CD4-positive, alpha-beta T cell (primary cell): ENCODE measurements at regions not wholly inside any gene's neighbourhood (a gene's known extent, or its start where the extent isn't known, plus 50 kb on each side); places are given as distances from the start of the nearest gene placed in this dataset.

Experiments used
- ATAC-seq: fragments of 200-7000 bp; cut with Tn5 transposase; one replicate; pipeline ENCODE4 v1.10.0; 2022; ENCODE audit warnings: mild to moderate bottlenecking; ENCODE audit not compliant: poor library complexity
- CTCF ChIA-PET: fragments of 350-600 bp; sonication (Branson Sonifier 250); formaldehyde crosslinking; loops from one replicate; lab custom pipeline; 2021; ENCODE audit warnings: antibody characterized with exemption, inconsistent platforms; lab: Charles Lee
- POLR2A ChIA-PET: fragments of 350-600 bp; sonication (Branson Sonifier 250); formaldehyde crosslinking; loops from one replicate; lab custom pipeline; 2021; ENCODE audit warnings: antibody characterized with exemption, inconsistent platforms; lab: Charles Lee
- DNase-seq, 14 experiments: peaks; one replicate each; pipeline ENCODE4 v3.0.0-alpha.2; 2013 to 2020; ENCODE audit warnings: mixed read lengths in 2 of 14
- H3K27ac ChIP-seq, 2 donors: one replicate each; pipeline versions ENCODE4 v1.5.1 to v1.7.0; 2013; ENCODE audit warnings: low read length in 2 of 2, low read depth in 1 of 2, mild to moderate bottlenecking in 1 of 2
- H3K27me3 ChIP-seq, 2 experiments: 1 replicate in 1 of 2; 2 replicates in 1 of 2; pipeline versions ENCODE4 v1.6.1 to v1.7.0; 2013; ENCODE audit warnings: low read length in 2 of 2, control low read depth in 1 of 2, mild to moderate bottlenecking in 1 of 2, moderate library complexity in 1 of 2; ENCODE audit not compliant: insufficient read depth in 2 of 2, control insufficient read depth in 1 of 2
- H3K36me3 ChIP-seq: one replicate; pipeline ENCODE4 v1.6.1; 2013; ENCODE audit warnings: low read length, control low read depth; ENCODE audit not compliant: insufficient read depth
- H3K4me1 ChIP-seq: one replicate; pipeline ENCODE4 v1.6.1; 2013; ENCODE audit warnings: low read length, control low read depth; ENCODE audit not compliant: insufficient read depth
- H3K4me3 ChIP-seq: one replicate; pipeline ENCODE4 v1.5.1; 2013; ENCODE audit warnings: mild to moderate bottlenecking, low read length, moderate library complexity
- H3K9me3 ChIP-seq, 2 experiments: 1 replicate in 1 of 2; 2 replicates in 1 of 2; pipeline versions ENCODE4 v1.6.1 to v1.7.0; 2013; ENCODE audit warnings: low read length in 2 of 2, mild to moderate bottlenecking in 2 of 2, control low read depth in 1 of 2, moderate library complexity in 1 of 2; ENCODE audit not compliant: control insufficient read depth in 1 of 2, insufficient read depth in 1 of 2
- H3K27ac Mint-ChIP-seq: one replicate; pipeline ENCODE4 v1.8.0; 2020; ENCODE audit warnings: mixed read lengths
- H3K27me3 Mint-ChIP-seq: one replicate; pipeline ENCODE4 v1.8.0; 2021; ENCODE audit warnings: mixed read lengths
- H3K36me3 Mint-ChIP-seq: one replicate; pipeline ENCODE4 v1.8.0; 2021; ENCODE audit warnings: low read depth, mixed read lengths
- H3K4me1 Mint-ChIP-seq: one replicate; pipeline ENCODE4 v1.8.0; 2021; ENCODE audit warnings: low read depth, mixed read lengths
- H3K4me3 Mint-ChIP-seq: one replicate; pipeline ENCODE4 v1.8.0; 2020; ENCODE audit warnings: mild to moderate bottlenecking, mixed read lengths
- H3K9me3 Mint-ChIP-seq: one replicate; pipeline ENCODE4 v1.8.0; 2020; ENCODE audit warnings: mixed read lengths
- CTCF ChIP-seq: fragments of 200-600 bp; IDR thresholded peaks from one replicate; pipeline ENCODE4 v1.8.0; 2022; ENCODE audit warnings: antibody characterized with exemption, mild to moderate bottlenecking
- intact Hi-C, 2 experiments: fragments of 100-400 bp; cut with DNase I in 1 of 2; cut with micrococcal nuclease in 1 of 2; formaldehyde crosslinking; loops; one replicate each; pipeline versions ENCODE4 v1.15.1 to v1.9.0; 2023 to 2025; cut with DNase I, micrococcal nuclease

GRCh38 chr6:91130126-91130525 lies 543.3 kb upstream of the MAP3K7 start:
- Mint-ChIP-seq H3K9me3 (peaks cover 2% of the 10 kb centered on the region), H3K36me3 (no peaks in the 10 kb centered on the region), H3K4me1 (no peaks in the 10 kb centered on the region), H3K27ac (no peak overlapping the region), H3K27me3 (no peaks in the 10 kb centered on the region), H3K4me3 (no peak overlapping the region)
- Histone ChIP-seq H3K4me1 (no peaks in the 10 kb centered on the region), H3K4me3 (no peak overlapping the region), H3K9me3 (peaks cover 0 to 5% of the 10 kb centered on the region in 2 experiments), H3K36me3 (no peaks in the 10 kb centered on the region), H3K27me3 (no peaks in the 10 kb centered on the region), H3K27ac (no peak overlapping the region)
- CTCF ChIA-PET: no interaction called here
- POLR2A ChIA-PET: no interaction called here
- TF ChIP-seq CTCF: no peak
- DNase-seq: no peak
- ATAC-seq: no peak
- intact Hi-C loops: no loop called here

- Mint-ChIP-seq H3K4me1 (no peaks in the 10 kb centered on the region), H3K4me3 (no peak overlapping the region), H3K36me3 (no peaks in the 10 kb centered on the region), H3K9me3 (peaks cover 2% of the 10 kb centered on the region), H3K27ac (no peak overlapping the region), H3K27me3 (no peaks in the 10 kb centered on the region)
- TF ChIP-seq CTCF: no peak
- intact Hi-C loops: no loop called here
- peaks cover 0 to 5% of the 10 kb centered on the region in 2 experiments for H3K9me3 ChIP-seq
- H3K4me3 ChIP-seq: no peak overlapping the region
- no peak for DNase-seq
- no peaks in the 10 kb centered on the region for H3K36me3 ChIP-seq
- ChIA-PET POLR2A (no interaction called here), CTCF (no interaction called here)
- ATAC-seq: no peak
- no peaks in the 10 kb centered on the region for H3K27me3 ChIP-seq
- H3K27ac ChIP-seq: no peak overlapping the region
- no peaks in the 10 kb centered on the region for H3K4me1 ChIP-seq
Measured at GRCh38 chr6:91127752-91128151, 540.9 kb upstream of the MAP3K7 start.

- Mint-ChIP-seq H3K4me3 (no peak overlapping the region), H3K27me3 (no peaks in the 10 kb centered on the region), H3K9me3 (peaks cover 2% of the 10 kb centered on the region), H3K4me1 (no peaks in the 10 kb centered on the region), H3K27ac (no peak overlapping the region), H3K36me3 (no peaks in the 10 kb centered on the region)
- DNase-seq: no peak
- Histone ChIP-seq H3K4me3 (no peak overlapping the region), H3K9me3 (peaks cover 0 to 5% of the 10 kb centered on the region in 2 experiments), H3K27me3 (no peaks in the 10 kb centered on the region), H3K27ac (no peak overlapping the region), H3K36me3 (no peaks in the 10 kb centered on the region), H3K4me1 (no peaks in the 10 kb centered on the region)
- POLR2A ChIA-PET: no interaction called here
- CTCF ChIA-PET: no interaction called here
- intact Hi-C loops: no loop called here
- TF ChIP-seq CTCF: no peak
- no peak for ATAC-seq
Measured at GRCh38 chr6:91126876-91127275, 540.0 kb upstream of the MAP3K7 start.
